ENCODE measurements at regions not wholly inside any gene's neighbourhood (a gene's known extent, or its start where the extent isn't known, plus 50 kb on each side); places are given as distances from the start of the nearest gene placed in this dataset.

- no peak for TF ChIP-seq CTCF (IDR thresholded peaks at IDR 0.05)
- Histone ChIP-seq H3K4me3 (no peak overlapping the region), H3K4me1 (peaks cover 0 to 6% (median 0%) of the 10 kb centered on the region in 9 donors), H3K27ac (no peak overlapping the region), H3K9me3 (peaks cover 0 to 7% (median 0%) of the 10 kb centered on the region in 11 donors), H3K27me3 (no peaks in the 10 kb centered on the region), H3K36me3 (no peaks in the 10 kb centered on the region)
- ATAC-seq (no peak), DNase-seq (no peak)
- WGBS, 2 donors: 85 to 88% methylated on average over 3 of the region's 3 CpGs
- intact Hi-C loops (cut with DNase I): no loop called here
Measured at GRCh38 chr4:38236503-38236902, 276.3 kb downstream of the PTTG2 start.

GRCh38 chr4:38237139-38237538 is 276.9 kb downstream of the PTTG2 start:
- TF ChIP-seq CTCF (IDR thresholded peaks at IDR 0.05): no peak
- Histone ChIP-seq H3K27ac (no peak overlapping the region), H3K27me3 (no peaks in the 10 kb centered on the region), H3K9me3 (peaks cover 0 to 7% (median 0%) of the 10 kb centered on the region in 11 donors), H3K36me3 (no peaks in the 10 kb centered on the region), H3K4me1 (peaks cover 0 to 6% (median 0%) of the 10 kb centered on the region in 9 donors), H3K4me3 (no peak overlapping the region)
- intact Hi-C loops (cut with DNase I): no loop called here
- no peak for DNase-seq
- ATAC-seq: no peak
- 75 to 76% methylated on average over 3 of the region's 3 CpGs for WGBS, 2 donors

GRCh38 chr4:38241541-38241940 is 281.3 kb downstream of the PTTG2 start:
- 94 to 96% methylated on average over 2 of the region's 2 CpGs for WGBS, 2 donors
- no peak overlapping the region for H3K27ac ChIP-seq
- H3K4me1 ChIP-seq: no peaks in the 10 kb centered on the region
- no peak overlapping the region for H3K4me3 ChIP-seq
- intact Hi-C loops (cut with DNase I): no loop called here
- no peaks in the 10 kb centered on the region for H3K9me3 ChIP-seq
- no peaks in the 10 kb centered on the region for H3K36me3 ChIP-seq
- TF ChIP-seq CTCF (IDR thresholded peaks at IDR 0.05): no peak
- ATAC-seq (no peak), DNase-seq (no peak)
- H3K27me3 ChIP-seq: no peaks in the 10 kb centered on the region

- WGBS, 2 donors: 95% methylated on average over 4 of the region's 4 CpGs
- H3K27me3 ChIP-seq: no peaks in the 10 kb centered on the region
- H3K27ac ChIP-seq: no peak overlapping the region
- H3K4me1 ChIP-seq: no peaks in the 10 kb centered on the region
- no peaks in the 10 kb centered on the region for H3K36me3 ChIP-seq
- no peak for TF ChIP-seq CTCF (IDR thresholded peaks at IDR 0.05)
- no peaks in the 10 kb centered on the region for H3K9me3 ChIP-seq
- H3K4me3 ChIP-seq: no peak overlapping the region
- DNase-seq (no peak), ATAC-seq (no peak)
- intact Hi-C loops (cut with DNase I): no loop called here
Measured at GRCh38 chr4:38242101-38242500, 281.9 kb downstream of the PTTG2 start.

All from heart right ventricle (tissue), 16 donors.